HG03439 (cell line): ENCODE measurements at regions not wholly inside any gene's neighbourhood (a gene's known extent, or its start where the extent isn't known, plus 50 kb on each side); places are given as distances from the start of the nearest gene placed in this dataset.

Source experiments
- ATAC-seq: cut with Tn5 transposase; IDR thresholded peaks from one replicate; pipeline ENCODE4 v1.9.1; 2021; ENCODE audit warnings: mild to moderate bottlenecking, moderate library complexity; ENCODE audit not compliant: unreplicated experiment

- ATAC-seq, result no peak
These were observed 75.9 kb upstream of the GALNT2 start for GRCh38 chr1:229991104-229991513.

- ATAC-seq, result no peak
These were observed 75.2 kb upstream of the GALNT2 start for GRCh38 chr1:229991724-229992333.

GRCh38 chr1:229993060-229993459 lies 74.0 kb upstream of the GALNT2 start:
- ATAC-seq, result no peak

GRCh38 chr1:229993894-229994293 lies 73.1 kb upstream of the GALNT2 start:
- no peak for ATAC-seq

GRCh38 chr1:229999004-229999670 lies 67.9 kb upstream of the GALNT2 start:
- no peak for ATAC-seq

GRCh38 chr1:230000493-230001184 lies 66.4 kb upstream of the GALNT2 start:
- no peak for ATAC-seq

- ATAC-seq, result no peak
These were observed 64.8 kb upstream of the GALNT2 start for GRCh38 chr1:230002164-230002803.

GRCh38 chr1:230003409-230003808 lies 63.6 kb upstream of the GALNT2 start:
- ATAC-seq, result no peak

- ATAC-seq, result no peak
These were observed 62.0 kb upstream of the GALNT2 start for GRCh38 chr1:230005040-230005439.

- no peak for ATAC-seq
These were observed 58.3 kb upstream of the GALNT2 start for GRCh38 chr1:230008721-230009120.

GRCh38 chr1:230009611-230010313 lies 57.3 kb upstream of the GALNT2 start:
- no peak for ATAC-seq

- no peak for ATAC-seq
These were observed 56.3 kb upstream of the GALNT2 start for GRCh38 chr1:230010603-230011332.

- no peak for ATAC-seq
These were observed 55.5 kb upstream of the GALNT2 start for GRCh38 chr1:230011333-230012092.

GRCh38 chr1:230012093-230012393 lies 55.0 kb upstream of the GALNT2 start:
- no peak for ATAC-seq

- no peak for ATAC-seq
These were observed 54.3 kb upstream of the GALNT2 start for GRCh38 chr1:230012741-230013140.

- ATAC-seq, result no peak
These were observed 50.9 kb upstream of the GALNT2 start for GRCh38 chr1:230016159-230016558.
